K562 (cell line): ENCODE measurements at regions not wholly inside any gene's neighbourhood (a gene's known extent, or its start where the extent isn't known, plus 50 kb on each side); places are given as distances from the start of the nearest gene placed in this dataset.

Experiments used
- ATAC-seq: fragments of 200-7000 bp; cut with Tn5 transposase; 3 replicates; pipeline ENCODE4 v1.9.1; 2020; ENCODE audit warnings: moderate library complexity
- BruUV-seq: library from RNA; stranded (reverse); fragments of 400-500 nt; replicated peaks from 2 replicates; lab custom pipeline; 2021; lab: Mats Ljungman, UMichigan
- CTCF ChIA-PET: fragments of 300-600 bp; formaldehyde crosslinking; extraction: SDS; loops from one replicate; lab custom pipeline; 2021; ENCODE audit warnings: low intra/inter-chr PET ratio; lab: Yijun Ruan, JAX
- POLR2A ChIA-PET: fragments of 300-600, 350-650 bp; sonication (Branson Sonifier 250); formaldehyde crosslinking; extraction: SDS; loops from one replicate; lab custom pipeline; 2021; ENCODE audit warnings: antibody characterized with exemption, inconsistent platforms; lab: Yijun Ruan, JAX
- DNase-seq, 4 experiments: peaks; one replicate each; pipeline versions ENCODE4 v3.0.0 to v3.0.0-alpha.2; 2011 to 2018; ENCODE audit warnings: low spot score in 3 of 4, mixed read lengths in 3 of 4; ENCODE audit errors: extremely low read depth in 1 of 4
- FAIRE-seq: peaks from 2 replicates; lab custom pipeline; 2011; peaks lifted over from hg19 to GRCh38; lab: Jason Lieb, UNC
- H2AFZ ChIP-seq: 2 replicates; pipeline ENCODE4 v1.6.0; 2011; ENCODE audit warnings: low read depth, low read length, control low read depth, inconsistent platforms
- H3K27ac ChIP-seq: fragments of 200-600 bp; 3 replicates; pipeline ENCODE4 v1.8.0; 2011; ENCODE audit warnings: low read depth, mild to moderate bottlenecking, control low read depth, inconsistent platforms, low read length, moderate library complexity, mixed read lengths; ENCODE audit errors: extremely low read depth
- H3K27me3 ChIP-seq, 2 experiments: fragments of 300-600 bp in 1 of 2; 2 replicates in 1 of 2; 3 replicates in 1 of 2; pipeline versions ENCODE4 v1.6.0 to v1.8.0; 2011; ENCODE audit warnings: inconsistent platforms in 2 of 2, low read length in 2 of 2, mild to moderate bottlenecking in 1 of 2, mixed read lengths in 1 of 2, moderate library complexity in 1 of 2; ENCODE audit not compliant: control insufficient read depth in 2 of 2, insufficient read depth in 2 of 2
- H3K36me3 ChIP-seq: fragments of 300-600 bp; 3 replicates; pipeline ENCODE4 v1.8.0; 2011; ENCODE audit warnings: mild to moderate bottlenecking, low read length, inconsistent platforms; ENCODE audit not compliant: control insufficient read depth, insufficient read depth
- H3K4me1 ChIP-seq, 2 experiments: fragments of 200-600 bp in 1 of 2; replicated peaks in 1 of 2; 2 replicates in 1 of 2; 3 replicates in 1 of 2; pipeline versions ENCODE4 v1.5.1 to v1.8.0; 2011; ENCODE audit warnings: inconsistent platforms in 2 of 2, low read length in 2 of 2, mild to moderate bottlenecking in 1 of 2, mixed read lengths in 1 of 2, moderate library complexity in 1 of 2; ENCODE audit not compliant: control insufficient read depth in 2 of 2, insufficient read depth in 2 of 2
- H3K4me2 ChIP-seq: 2 replicates; pipeline ENCODE4 v1.6.1; 2011; ENCODE audit warnings: low read length, control low read depth, inconsistent platforms, mixed read lengths; ENCODE audit not compliant: insufficient read depth
- H3K4me3 ChIP-seq: fragments of 200-600 bp; sonication (generic), shearing (Covaris generic); 2 replicates; pipeline ENCODE4 v1.5.1; 2016; ENCODE audit warnings: control low read depth, inconsistent platforms
- H3K79me2 ChIP-seq: fragments of 200-600 bp; 3 replicates; pipeline ENCODE4 v1.8.0; 2011; ENCODE audit warnings: low read length, inconsistent platforms; ENCODE audit not compliant: control insufficient read depth, insufficient read depth
- H3K9ac ChIP-seq, 2 experiments: 2 replicates each; pipeline versions ENCODE4 v1.6.0 to v1.6.1; 2011; ENCODE audit warnings: low read depth in 2 of 2, low read length in 2 of 2, control low read depth in 1 of 2, inconsistent platforms in 1 of 2, mild to moderate bottlenecking in 1 of 2, mixed read lengths in 1 of 2; ENCODE audit not compliant: insufficient read depth in 1 of 2
- H3K9me1 ChIP-seq: one replicate; pipeline ENCODE4 v1.6.0; 2011; ENCODE audit warnings: inconsistent platforms, mild to moderate bottlenecking, low read length, moderate library complexity; ENCODE audit not compliant: control insufficient read depth, insufficient read depth
- H3K9me3 ChIP-seq: replicated peaks from 2 replicates; pipeline ENCODE4 v1.5.1; 2011; ENCODE audit warnings: low read depth, low read length, inconsistent platforms; ENCODE audit not compliant: control insufficient read depth, insufficient read depth
- H4K20me1 ChIP-seq: replicated peaks from 2 replicates; pipeline ENCODE4 v1.6.1; 2011; ENCODE audit warnings: low read length, inconsistent platforms, mixed read lengths; ENCODE audit not compliant: control insufficient read depth, insufficient read depth
- BRF2 ChIP-seq: IDR thresholded peaks from 3 replicates; pipeline ENCODE4 v1.6.1; 2011; ENCODE audit warnings: borderline replicate concordance, mild to moderate bottlenecking; ENCODE audit not compliant: insufficient read length, insufficient read depth
- CREB1 ChIP-seq, 2 experiments: sonication (generic) in 1 of 2; formaldehyde crosslinking in 1 of 2; IDR thresholded peaks; 2 replicates each; pipeline versions ENCODE4 v1.6.1 to v1.8.0; 2012 to 2022; ENCODE audit warnings: inconsistent platforms in 1 of 2, mild to moderate bottlenecking in 1 of 2, missing genetic modification reagents in 1 of 2, moderate library complexity in 1 of 2
- ZFX ChIP-seq: sonication (generic); formaldehyde crosslinking; IDR thresholded peaks from 2 replicates; pipeline ENCODE4 v1.8.0; 2022; ENCODE audit warnings: mild to moderate bottlenecking, missing genetic modification reagents, moderate library complexity
- ZNF830 ChIP-seq: fragments of 250-450 bp; sonication (Bioruptor Pico); IDR thresholded peaks from 2 replicates; pipeline ENCODE4 v1.5.0; 2021; ENCODE audit warnings: mild to moderate bottlenecking
- WGBS: fragments of 100-300 bp; shearing (Covaris generic); methylation state at CpG from one replicate; pipeline ENCODE4 v1.1.6; 2016; ENCODE audit warnings: low coverage, mixed read lengths; ENCODE audit not compliant: insufficient coverage; ENCODE audit errors: missing lambda C conversion rate; 5-methylcytosine and 5-hydroxymethylcytosine counted together
- in situ Hi-C: fragments of 300-500 bp; cut with MboI; formaldehyde crosslinking; loops from 4 replicates; pipeline ENCODE4 v1.15.0; 2018; ENCODE audit warnings: inconsistent platforms, mixed read lengths
- intact Hi-C: fragments of 100-400 bp; cut with micrococcal nuclease; formaldehyde crosslinking; loops from 2 replicates; pipeline ENCODE4 v1.14.2; 2022

GRCh38 chr3:152050903-152051302 lies 177.5 kb downstream of the SUCNR1 start:
- no peak overlapping the region for H3K4me3 ChIP-seq
- 10% methylated on average over 1 of the region's 1 CpG for WGBS

More at GRCh38 chr3:152050903-152051302, 177.5 kb downstream of the SUCNR1 start:
- DNase-seq: no peak
- Histone ChIP-seq H3K79me2 (no peaks in the 10 kb centered on the region), H2AFZ (peak overlapping the region; percentile 74; the same call in 1 of the 2 replicates), H3K4me1 (peaks cover 0 to 9% of the 10 kb centered on the region in 2 experiments; a peak in 3 of 5 replicates), H3K36me3 (no peaks in the 10 kb centered on the region), H3K27me3 (no peaks in the 10 kb centered on the region), H3K27ac (no peak overlapping the region)
- no peak for ATAC-seq
- POLR2A ChIA-PET: interaction anchor here (1.5 kb wide), 1 partner anchor 10 kb away, joined by 5 read pairs; no protein-coding TSS in a partner anchor
- in situ Hi-C loops: no loop called here
- no peak for FAIRE-seq
- intact Hi-C loops: no loop called here
- no peak for TF ChIP-seq BRF2
- TF ChIP-seq CREB1 (IDR thresholded peaks at IDR 0.05): no peak
- no peak for TF ChIP-seq CREB1 (CRISPR knock-in tag; IDR thresholded peaks at IDR 0.05)
- no peak for TF ChIP-seq ZNF830 (CRISPR knock-in tag)
- no peak for TF ChIP-seq ZFX (CRISPR knock-in tag)
- TF ChIP-seq, all 486 proteins: peak for 0
- Histone ChIP-seq H4K20me1 (no peaks in the 10 kb centered on the region), H3K4me2 (no peak overlapping the region), H3K9me3 (no peaks in the 10 kb centered on the region), H3K9me1 (no peaks in the 10 kb centered on the region), H3K9ac (no peak overlapping the region)
- CTCF ChIA-PET: no interaction called here
- no TSS peak for BruUV-seq
